ENCODE measurements at regions not wholly inside any gene's neighbourhood (a gene's known extent, or its start where the extent isn't known, plus 50 kb on each side); places are given as distances from the start of the nearest gene placed in this dataset.

DNA sequence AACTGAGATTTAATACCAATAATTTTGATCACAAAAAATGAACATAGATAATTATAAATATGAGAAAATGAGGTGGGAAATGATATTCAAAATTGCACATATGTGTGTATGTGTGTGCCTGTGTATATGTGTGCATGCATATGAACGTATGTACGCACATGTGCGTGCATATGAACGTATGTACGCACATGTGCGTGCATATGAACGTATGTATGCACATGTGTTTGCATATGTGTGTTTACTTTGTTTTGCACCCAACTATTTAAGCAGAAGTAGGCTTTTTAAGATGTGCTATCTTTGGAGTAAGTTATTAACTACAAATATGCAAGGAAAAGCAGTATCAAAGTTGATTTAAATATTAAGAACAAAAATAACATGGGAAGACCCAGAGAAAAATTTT is 484.3 kb downstream of the EPHA4 start:
- Mint-ChIP-seq H3K4me3 (no peak overlapping the region), H3K36me3 (ENCODE audit: insufficient read depth in 1 of 3, low read depth in 3 of 3) (0 out of 7 replicates have a peak, but pooled peaks cover 0 to 2% (median 0%) of the 10 kb centered on the region in 3 experiments)
- H3K27ac ChIP-seq (ENCODE audit: insufficient read length, low read depth, low read length), result no peak overlapping the region

More for the DNA sequence above, 484.3 kb downstream of the EPHA4 start:
- Mint-ChIP-seq H3K9me3 (no peaks in the 10 kb centered on the region), H3K27ac (no peak overlapping the region), H3K4me1 (0 out of 4 replicates have a peak, but pooled peaks cover 0 to 5% of the 10 kb centered on the region in 2 experiments), H3K27me3 (ENCODE audit: low read depth) (no peaks in the 10 kb centered on the region)
- Histone ChIP-seq H2AK5ac (ENCODE audit: insufficient read length, low read length) (no peak overlapping the region), H2BK15ac (ENCODE audit: low read depth, low read length) (no peak overlapping the region), H2BK120ac (ENCODE audit: low read depth, low read length, poor library complexity, severe bottlenecking) (no peak overlapping the region), H4K20me1 (ENCODE audit: control insufficient read depth, insufficient read depth, insufficient read length) (no peaks in the 10 kb centered on the region), H3K9me3 (ENCODE audit: control insufficient read depth, low read depth, low read length) (no peaks in the 10 kb centered on the region), H3K23me2 (ENCODE audit: insufficient read length, low read depth, low read length, poor library complexity, severe bottlenecking) (no peaks in the 10 kb centered on the region), H3K4me2 (ENCODE audit: insufficient read depth, insufficient read length, low read length) (no peak overlapping the region), H3K79me2 (ENCODE audit: insufficient read depth, low read length) (no peaks in the 10 kb centered on the region), H3K18ac (ENCODE audit: insufficient read length, low read depth, low read length) (no peak overlapping the region), H3K14ac (ENCODE audit: insufficient read depth, low read length) (no peak overlapping the region), H3K56ac (ENCODE audit: insufficient read length, low read depth, low read length) (no peak overlapping the region), H4K91ac (ENCODE audit: insufficient read length, low read depth, low read length) (no peak overlapping the region), H4K8ac (replicated peaks; ENCODE audit: insufficient read length, low read depth, low read length) (no peak overlapping the region), H3K4ac (ENCODE audit: low read depth, low read length) (no peak overlapping the region), H3K27me3 (ENCODE audit: insufficient read depth, low read length) (no peaks in the 10 kb centered on the region), H2BK5ac (ENCODE audit: insufficient read length, low read length) (no peak overlapping the region), H4K5ac (ENCODE audit: insufficient read length, low read depth, low read length) (no peak overlapping the region), H2BK12ac (ENCODE audit: insufficient read length, low read depth, low read length) (no peak overlapping the region), H3K4me1 (ENCODE audit: insufficient read depth, low read length) (no peaks in the 10 kb centered on the region), H3T11ph (ENCODE audit: low read length) (no peak overlapping the region), H3K23ac (ENCODE audit: insufficient read length, low read depth, low read length) (no peak overlapping the region), H2BK20ac (ENCODE audit: low read depth, low read length, poor library complexity, severe bottlenecking) (no peak overlapping the region), H3K79me1 (ENCODE audit: insufficient read depth, low read depth, low read length, poor library complexity, severe bottlenecking) (no peaks in the 10 kb centered on the region), H3K9ac (ENCODE audit: extremely low read depth, insufficient read length, low read length) (no peak overlapping the region), H2AFZ (ENCODE audit: low read length) (no peak overlapping the region)
- TF ChIP-seq CTCF (conservative IDR thresholded peaks at IDR 0.05), result no peak
- DNase-seq, result no peak
- WGBS (ENCODE audit: extremely low coverage, insufficient read length, low lambda C conversion rate), result no CpG with 5 or more reads among the region's 7 CpGs
